Peyer's patch (tissue), 4 donors: ENCODE measurements at regions not wholly inside any gene's neighbourhood (a gene's known extent, or its start where the extent isn't known, plus 50 kb on each side); places are given as distances from the start of the nearest gene placed in this dataset.
"Not testable (repeated sequence)": the region's sequence is repeated elsewhere in the genome, so short reads cannot be mapped to it uniquely, and the experiment has no call there.

Experiments used
- DNase-seq, 3 donors: peaks; one replicate each; pipeline ENCODE4 v3.0.0-alpha.2; 2017 to 2019
- H3K27ac ChIP-seq, 4 donors: fragments of 200-600 bp; sonication (generic); one replicate each; pipeline ENCODE4 v1.5.1; 2016 to 2019
- H3K27me3 ChIP-seq, 2 donors: fragments of 200-600 bp; sonication (generic); one replicate each; pipeline ENCODE4 v1.5.1; 2019
- H3K36me3 ChIP-seq, 3 donors: fragments of 200-600 bp; sonication (generic); one replicate each; pipeline ENCODE4 v1.5.1; 2016 to 2019
- H3K4me1 ChIP-seq, 4 donors: fragments of 200-600 bp; sonication (generic); one replicate each; pipeline ENCODE4 v1.5.1; 2016 to 2019
- H3K4me3 ChIP-seq, 4 donors: fragments of 200-600 bp; sonication (generic); 1 replicate in 3 of 4; 2 replicates in 1 of 4; pipeline ENCODE4 v1.5.1; 2016 to 2019; ENCODE audit warnings: mild to moderate bottlenecking in 1 of 4
- H3K9me3 ChIP-seq, 4 donors: fragments of 200-600 bp; sonication (generic); one replicate each; pipeline ENCODE4 v1.5.1; 2016 to 2019; ENCODE audit warnings: mild to moderate bottlenecking in 1 of 4
- POLR2A ChIP-seq, 2 donors: fragments of 450-650 bp; IDR thresholded peaks; one replicate each; pipeline ENCODE4 v1.5.1; 2017; ENCODE audit warnings: antibody characterized with exemption in 2 of 2, mild to moderate bottlenecking in 2 of 2, moderate library complexity in 2 of 2
- TF ChIP-seq, protein P1 (sequence below), 6 experiments: fragments of 450-650 bp in 4 of 6; fragments of 200-600 bp in 2 of 6; sonication (generic) in 1 of 6; IDR thresholded peaks; one replicate each; pipeline ENCODE4 v1.5.1; 2017 to 2019; ENCODE audit warnings: antibody characterized with exemption in 6 of 6, mild to moderate bottlenecking in 3 of 6, moderate library complexity in 1 of 6

GRCh38 chr6:26720663-26721218, 61.2 kb upstream of the ZNF322 start:
- not testable (repeated sequence) for DNase-seq, H3K4me3 ChIP-seq, H3K9me3 ChIP-seq, H3K4me1 ChIP-seq, H3K27me3 ChIP-seq, H3K27ac ChIP-seq, H3K36me3 ChIP-seq

DNA sequence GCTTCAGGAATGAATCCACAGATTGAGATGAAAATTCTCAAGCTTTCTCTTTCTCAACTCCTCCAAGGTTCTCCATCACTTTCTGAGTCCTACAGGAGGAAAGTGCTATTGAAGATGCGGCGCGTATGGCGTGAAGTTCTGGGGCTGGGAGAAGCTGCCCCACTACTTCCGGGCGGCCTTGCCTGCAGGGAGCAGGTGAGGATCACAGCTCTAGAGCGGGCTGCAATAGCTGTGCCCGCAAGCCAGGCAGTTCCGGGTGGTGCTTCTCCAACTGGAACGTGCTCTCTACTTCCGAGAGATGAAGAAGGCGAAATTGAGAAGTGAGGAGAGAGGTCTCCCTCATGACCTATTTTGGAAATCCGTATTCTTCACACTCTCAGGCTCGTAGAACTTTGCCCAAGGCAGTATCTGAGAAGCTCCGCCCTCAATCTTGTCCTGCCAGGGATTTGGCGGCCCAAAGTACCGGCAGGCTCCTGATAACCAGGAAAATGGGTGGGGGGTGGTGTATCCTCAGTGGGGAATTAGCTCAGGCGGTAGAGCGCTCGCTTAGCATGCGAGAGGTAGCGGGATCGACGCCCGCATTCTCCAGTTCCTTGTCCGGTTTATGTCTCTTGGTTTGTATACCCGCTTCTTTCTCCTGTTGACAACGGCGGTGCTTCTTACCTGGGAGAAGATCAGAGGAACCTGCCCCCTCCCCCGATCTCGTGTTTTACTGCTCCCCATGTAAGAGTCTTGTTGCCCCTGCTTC, 70.6 kb upstream of the ZNF322 start:
- H3K27ac ChIP-seq, DNase-seq, H3K4me1 ChIP-seq, H3K4me3 ChIP-seq, H3K27me3 ChIP-seq, H3K36me3 ChIP-seq, H3K9me3 ChIP-seq: not testable (repeated sequence)

- not testable (repeated sequence) for H3K4me1 ChIP-seq, H3K27ac ChIP-seq, H3K27me3 ChIP-seq, H3K9me3 ChIP-seq, H3K4me3 ChIP-seq, H3K36me3 ChIP-seq, DNase-seq
Measured at GRCh38 chr6:26734776-26735472, 75.4 kb upstream of the ZNF322 start.

GRCh38 chr6:26739811-26740210, 80.3 kb upstream of the ZNF322 start:
- Histone ChIP-seq H3K9me3 (no peaks in the 10 kb centered on the region), H3K4me3 (no peak overlapping the region), H3K27ac (no peak overlapping the region), H3K36me3 (no peaks in the 10 kb centered on the region), H3K27me3 (peaks cover 0 to 3% of the 10 kb centered on the region in 2 donors), H3K4me1 (no peaks in the 10 kb centered on the region)
- no peak for DNase-seq
- TF ChIP-seq, protein P1, sequence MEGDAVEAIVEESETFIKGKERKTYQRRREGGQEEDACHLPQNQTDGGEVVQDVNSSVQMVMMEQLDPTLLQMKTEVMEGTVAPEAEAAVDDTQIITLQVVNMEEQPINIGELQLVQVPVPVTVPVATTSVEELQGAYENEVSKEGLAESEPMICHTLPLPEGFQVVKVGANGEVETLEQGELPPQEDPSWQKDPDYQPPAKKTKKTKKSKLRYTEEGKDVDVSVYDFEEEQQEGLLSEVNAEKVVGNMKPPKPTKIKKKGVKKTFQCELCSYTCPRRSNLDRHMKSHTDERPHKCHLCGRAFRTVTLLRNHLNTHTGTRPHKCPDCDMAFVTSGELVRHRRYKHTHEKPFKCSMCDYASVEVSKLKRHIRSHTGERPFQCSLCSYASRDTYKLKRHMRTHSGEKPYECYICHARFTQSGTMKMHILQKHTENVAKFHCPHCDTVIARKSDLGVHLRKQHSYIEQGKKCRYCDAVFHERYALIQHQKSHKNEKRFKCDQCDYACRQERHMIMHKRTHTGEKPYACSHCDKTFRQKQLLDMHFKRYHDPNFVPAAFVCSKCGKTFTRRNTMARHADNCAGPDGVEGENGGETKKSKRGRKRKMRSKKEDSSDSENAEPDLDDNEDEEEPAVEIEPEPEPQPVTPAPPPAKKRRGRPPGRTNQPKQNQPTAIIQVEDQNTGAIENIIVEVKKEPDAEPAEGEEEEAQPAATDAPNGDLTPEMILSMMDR (IDR thresholded peaks at IDR 0.05): no peak
- no peak for TF ChIP-seq POLR2A (IDR thresholded peaks at IDR 0.05)

DNA sequence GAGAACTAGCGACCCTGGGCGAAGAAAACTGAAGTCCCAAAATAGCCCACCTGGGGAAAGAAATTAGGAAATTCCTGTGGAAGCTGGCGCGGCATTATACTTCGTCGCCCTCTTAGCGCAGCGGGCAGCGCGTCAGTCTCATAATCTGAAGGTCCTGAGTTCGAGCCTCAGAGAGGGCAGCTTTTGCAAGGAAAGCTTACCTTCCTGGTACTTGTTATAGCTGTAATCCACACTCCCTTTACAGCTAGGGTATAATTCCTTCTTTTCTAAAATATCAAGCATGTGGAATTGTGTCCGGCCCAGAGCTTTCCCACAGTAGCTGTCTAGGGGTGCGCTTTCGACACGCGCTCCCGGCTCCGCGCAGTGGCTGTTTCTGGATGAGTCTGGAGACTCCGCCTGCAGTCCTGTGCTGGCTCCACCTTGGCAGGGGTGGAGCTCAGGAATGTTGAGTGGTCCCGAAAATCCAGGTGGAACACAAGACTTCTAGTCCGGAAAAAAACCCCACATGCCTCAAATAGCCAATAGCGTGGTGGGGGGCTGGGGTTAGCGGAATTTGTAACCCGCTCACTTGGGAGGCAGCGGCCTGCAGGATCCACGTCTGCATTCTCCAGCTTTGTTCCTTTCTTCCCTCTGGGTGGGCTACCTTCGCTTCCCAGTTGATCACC, 83.7 kb upstream of the ZNF322 start:
- DNase-seq: no peak
- no peak overlapping the region for H3K27ac ChIP-seq
- no peaks in the 10 kb centered on the region for H3K4me1 ChIP-seq
- H3K36me3 ChIP-seq: no peaks in the 10 kb centered on the region
- H3K27me3 ChIP-seq: peaks cover 0 to 7% of the 10 kb centered on the region in 2 donors
- TF ChIP-seq POLR2A (IDR thresholded peaks at IDR 0.05): no peak
- TF ChIP-seq, protein P1 (IDR thresholded peaks at IDR 0.05): no peak
- H3K4me3 ChIP-seq: no peak overlapping the region
- no peaks in the 10 kb centered on the region for H3K9me3 ChIP-seq

DNA sequence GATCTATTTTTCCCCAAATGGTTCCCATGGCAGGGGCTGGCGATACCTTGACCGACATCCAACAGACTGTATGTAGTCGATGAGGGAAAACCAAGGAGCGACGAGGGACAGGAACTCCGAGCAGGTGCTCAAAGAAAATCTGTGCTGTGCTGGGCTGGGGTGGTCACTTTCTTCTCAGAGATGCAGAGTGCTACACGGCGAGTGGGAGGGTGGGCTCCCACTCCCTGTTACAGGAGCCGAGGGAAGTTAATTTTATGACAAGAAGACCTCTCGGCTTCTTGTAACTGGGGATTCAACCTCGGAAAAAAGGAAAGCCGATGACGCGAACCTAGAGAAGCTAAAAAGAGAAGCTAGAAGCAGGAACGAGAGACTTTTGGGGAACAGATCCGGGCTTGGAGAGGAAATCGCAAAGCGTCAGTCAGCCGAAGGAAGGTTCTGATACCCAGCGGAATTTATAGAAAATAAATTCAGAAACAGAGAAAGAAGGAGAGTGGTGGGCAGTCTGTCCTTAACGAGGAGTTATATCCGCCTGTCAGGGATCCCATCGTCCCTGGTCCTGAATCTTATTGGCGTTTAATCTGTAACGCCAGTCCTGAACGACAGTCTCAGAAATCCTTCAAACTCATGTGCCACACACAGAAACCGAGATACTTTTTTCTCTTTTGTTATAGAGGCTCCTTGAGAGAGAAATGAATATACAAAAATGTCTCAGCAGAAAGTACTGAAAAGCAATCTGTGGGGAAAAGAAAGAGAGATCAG, 84.6 kb upstream of the ZNF322 start:
- Histone ChIP-seq H3K9me3 (no peaks in the 10 kb centered on the region), H3K4me3 (no peak overlapping the region), H3K27me3 (peaks cover 0 to 7% of the 10 kb centered on the region in 2 donors), H3K27ac (no peak overlapping the region), H3K4me1 (no peaks in the 10 kb centered on the region), H3K36me3 (no peaks in the 10 kb centered on the region)
- TF ChIP-seq, protein P1 (IDR thresholded peaks at IDR 0.05): no peak
- DNase-seq: no peak

DNA sequence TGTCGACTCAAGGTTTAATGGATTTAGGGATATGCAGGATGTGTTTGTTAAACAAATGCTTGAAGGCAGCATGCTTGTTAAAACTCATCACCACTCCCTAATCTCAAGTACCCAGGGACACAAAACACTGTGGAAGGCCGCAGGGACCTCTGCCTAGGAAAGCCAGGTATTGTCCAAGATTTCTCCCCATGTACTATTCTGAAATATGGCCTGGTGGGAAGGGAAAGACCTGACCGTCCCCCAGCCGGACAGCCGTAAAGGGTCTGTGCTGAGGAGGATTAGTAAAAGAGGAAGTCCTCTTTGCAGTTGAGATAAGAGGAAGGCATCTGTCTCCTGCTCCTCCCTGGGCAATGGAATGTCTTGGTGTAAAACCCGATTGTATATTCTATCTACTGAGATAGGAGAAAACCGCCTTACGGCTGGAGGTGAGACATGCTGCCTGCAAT, 85.3 kb upstream of the ZNF322 start:
- not testable (repeated sequence) for H3K9me3 ChIP-seq, DNase-seq, H3K4me3 ChIP-seq, H3K27me3 ChIP-seq, H3K27ac ChIP-seq, H3K36me3 ChIP-seq, H3K4me1 ChIP-seq

DNA sequence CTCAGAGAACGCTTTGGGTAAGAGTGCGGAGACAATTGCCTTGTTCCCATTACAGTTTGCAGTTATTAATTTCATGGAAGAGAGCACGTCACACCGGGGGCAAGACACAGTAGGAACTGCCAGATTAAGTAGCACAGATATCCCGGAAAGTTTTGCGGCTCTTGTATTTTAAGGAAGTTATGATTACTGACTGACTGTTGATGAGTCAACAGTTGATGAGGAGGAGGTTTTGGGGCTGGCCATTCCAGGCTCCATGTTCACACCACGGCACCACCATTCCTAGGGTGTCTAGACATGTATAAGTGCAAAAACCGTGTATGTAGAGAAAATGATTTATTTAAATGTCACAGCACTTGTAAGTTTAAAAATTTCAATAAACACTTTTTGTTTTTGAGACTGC, 86.4 kb upstream of the ZNF322 start:
- H3K4me3 ChIP-seq, H3K27me3 ChIP-seq, H3K27ac ChIP-seq, H3K4me1 ChIP-seq, DNase-seq, H3K36me3 ChIP-seq, H3K9me3 ChIP-seq: not testable (repeated sequence)

DNA sequence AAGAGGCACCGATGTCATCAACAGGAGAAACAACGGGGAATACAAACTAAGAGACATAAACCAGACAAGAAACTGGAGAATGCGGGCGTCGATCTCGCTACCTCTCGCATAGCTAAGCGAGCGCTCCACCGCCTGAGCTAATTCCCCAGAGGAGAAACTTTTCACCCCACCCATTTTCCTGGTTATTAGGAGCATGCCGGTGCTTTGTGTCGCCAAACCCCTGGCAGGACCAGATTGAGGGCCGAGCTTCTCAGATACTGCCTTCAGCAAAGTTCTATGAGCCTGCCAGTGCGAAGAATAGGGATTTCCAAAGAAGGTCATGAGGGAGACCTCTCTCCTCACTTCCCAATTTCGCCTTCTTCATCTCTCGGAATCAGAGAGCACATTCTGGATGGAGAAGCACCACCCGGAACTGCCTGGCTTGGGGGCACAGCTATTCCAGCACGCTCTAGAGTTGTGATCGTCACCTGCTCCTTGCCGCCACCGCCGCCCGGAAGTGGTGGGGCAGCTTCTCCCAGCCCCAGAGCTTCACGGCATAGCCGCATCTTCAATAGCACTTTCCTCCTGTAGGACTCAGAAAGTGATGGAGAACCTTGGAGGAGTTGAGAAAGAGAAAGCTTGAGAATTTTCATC, 89.7 kb upstream of the ZNF322 start:
- H3K36me3 ChIP-seq, H3K4me1 ChIP-seq, H3K27me3 ChIP-seq, H3K4me3 ChIP-seq, DNase-seq, H3K9me3 ChIP-seq, H3K27ac ChIP-seq: not testable (repeated sequence)

- H3K27me3 ChIP-seq: not testable (repeated sequence)
Measured at GRCh38 chr6:26749759-26750126, 90.2 kb upstream of the ZNF322 start.

More at GRCh38 chr6:26749759-26750126, 90.2 kb upstream of the ZNF322 start:
- not testable (repeated sequence) for DNase-seq, H3K36me3 ChIP-seq, H3K27ac ChIP-seq, H3K4me1 ChIP-seq, H3K9me3 ChIP-seq, H3K4me3 ChIP-seq
